K562 (cell line): ENCODE measurements at regions not wholly inside any gene's neighbourhood (a gene's known extent, or its start where the extent isn't known, plus 50 kb on each side); places are given as distances from the start of the nearest gene placed in this dataset.

ENCODE experiments used
- ATAC-seq: fragments of 200-7000 bp; cut with Tn5 transposase; 3 replicates; pipeline ENCODE4 v1.9.1; 2020; ENCODE audit warnings: moderate library complexity
- BruUV-seq: library from RNA; stranded (reverse); fragments of 400-500 nt; replicated peaks from 2 replicates; lab custom pipeline; 2021; lab: Mats Ljungman, UMichigan
- CTCF ChIA-PET: fragments of 300-600 bp; formaldehyde crosslinking; extraction: SDS; loops from one replicate; lab custom pipeline; 2021; ENCODE audit warnings: low intra/inter-chr PET ratio; lab: Yijun Ruan, JAX
- POLR2A ChIA-PET: fragments of 300-600, 350-650 bp; sonication (Branson Sonifier 250); formaldehyde crosslinking; extraction: SDS; loops from one replicate; lab custom pipeline; 2021; ENCODE audit warnings: antibody characterized with exemption, inconsistent platforms; lab: Yijun Ruan, JAX
- DNase-seq, 4 experiments: peaks; one replicate each; pipeline versions ENCODE4 v3.0.0 to v3.0.0-alpha.2; 2011 to 2018; ENCODE audit warnings: low spot score in 3 of 4, mixed read lengths in 3 of 4; ENCODE audit errors: extremely low read depth in 1 of 4
- FAIRE-seq: peaks from 2 replicates; lab custom pipeline; 2011; peaks lifted over from hg19 to GRCh38; lab: Jason Lieb, UNC
- H2AFZ ChIP-seq: 2 replicates; pipeline ENCODE4 v1.6.0; 2011; ENCODE audit warnings: low read depth, low read length, control low read depth, inconsistent platforms
- H3K27ac ChIP-seq: fragments of 200-600 bp; 3 replicates; pipeline ENCODE4 v1.8.0; 2011; ENCODE audit warnings: low read depth, mild to moderate bottlenecking, control low read depth, inconsistent platforms, low read length, moderate library complexity, mixed read lengths; ENCODE audit errors: extremely low read depth
- H3K27me3 ChIP-seq, 2 experiments: fragments of 300-600 bp in 1 of 2; 2 replicates in 1 of 2; 3 replicates in 1 of 2; pipeline versions ENCODE4 v1.6.0 to v1.8.0; 2011; ENCODE audit warnings: inconsistent platforms in 2 of 2, low read length in 2 of 2, mild to moderate bottlenecking in 1 of 2, mixed read lengths in 1 of 2, moderate library complexity in 1 of 2; ENCODE audit not compliant: control insufficient read depth in 2 of 2, insufficient read depth in 2 of 2
- H3K36me3 ChIP-seq: fragments of 300-600 bp; 3 replicates; pipeline ENCODE4 v1.8.0; 2011; ENCODE audit warnings: mild to moderate bottlenecking, low read length, inconsistent platforms; ENCODE audit not compliant: control insufficient read depth, insufficient read depth
- H3K4me1 ChIP-seq, 2 experiments: fragments of 200-600 bp in 1 of 2; replicated peaks in 1 of 2; 2 replicates in 1 of 2; 3 replicates in 1 of 2; pipeline versions ENCODE4 v1.5.1 to v1.8.0; 2011; ENCODE audit warnings: inconsistent platforms in 2 of 2, low read length in 2 of 2, mild to moderate bottlenecking in 1 of 2, mixed read lengths in 1 of 2, moderate library complexity in 1 of 2; ENCODE audit not compliant: control insufficient read depth in 2 of 2, insufficient read depth in 2 of 2
- H3K4me2 ChIP-seq: 2 replicates; pipeline ENCODE4 v1.6.1; 2011; ENCODE audit warnings: low read length, control low read depth, inconsistent platforms, mixed read lengths; ENCODE audit not compliant: insufficient read depth
- H3K4me3 ChIP-seq: fragments of 200-600 bp; sonication (generic), shearing (Covaris generic); 2 replicates; pipeline ENCODE4 v1.5.1; 2016; ENCODE audit warnings: control low read depth, inconsistent platforms
- H3K79me2 ChIP-seq: fragments of 200-600 bp; 3 replicates; pipeline ENCODE4 v1.8.0; 2011; ENCODE audit warnings: low read length, inconsistent platforms; ENCODE audit not compliant: control insufficient read depth, insufficient read depth
- H3K9ac ChIP-seq, 2 experiments: 2 replicates each; pipeline versions ENCODE4 v1.6.0 to v1.6.1; 2011; ENCODE audit warnings: low read depth in 2 of 2, low read length in 2 of 2, control low read depth in 1 of 2, inconsistent platforms in 1 of 2, mild to moderate bottlenecking in 1 of 2, mixed read lengths in 1 of 2; ENCODE audit not compliant: insufficient read depth in 1 of 2
- H3K9me1 ChIP-seq: one replicate; pipeline ENCODE4 v1.6.0; 2011; ENCODE audit warnings: inconsistent platforms, mild to moderate bottlenecking, low read length, moderate library complexity; ENCODE audit not compliant: control insufficient read depth, insufficient read depth
- H3K9me3 ChIP-seq: replicated peaks from 2 replicates; pipeline ENCODE4 v1.5.1; 2011; ENCODE audit warnings: low read depth, low read length, inconsistent platforms; ENCODE audit not compliant: control insufficient read depth, insufficient read depth
- H4K20me1 ChIP-seq: replicated peaks from 2 replicates; pipeline ENCODE4 v1.6.1; 2011; ENCODE audit warnings: low read length, inconsistent platforms, mixed read lengths; ENCODE audit not compliant: control insufficient read depth, insufficient read depth
- BRF2 ChIP-seq: IDR thresholded peaks from 3 replicates; pipeline ENCODE4 v1.6.1; 2011; ENCODE audit warnings: borderline replicate concordance, mild to moderate bottlenecking; ENCODE audit not compliant: insufficient read length, insufficient read depth
- CREB1 ChIP-seq, 2 experiments: sonication (generic) in 1 of 2; formaldehyde crosslinking in 1 of 2; IDR thresholded peaks; 2 replicates each; pipeline versions ENCODE4 v1.6.1 to v1.8.0; 2012 to 2022; ENCODE audit warnings: inconsistent platforms in 1 of 2, mild to moderate bottlenecking in 1 of 2, missing genetic modification reagents in 1 of 2, moderate library complexity in 1 of 2
- GABPB2 ChIP-seq: fragments of 250-450 bp; sonication (Bioruptor Pico); conservative IDR thresholded peaks from 2 replicates; pipeline ENCODE4 v1.5.1; 2021; ENCODE audit warnings: mild to moderate bottlenecking
- HLTF ChIP-seq: fragments of 450-650 bp; IDR thresholded peaks from 2 replicates; pipeline ENCODE4 v1.6.1; 2016
- JUNB ChIP-seq: fragments of 450-650 bp; formaldehyde crosslinking; conservative IDR thresholded peaks from 2 replicates; pipeline ENCODE4 v1.4.0; 2020; ENCODE audit warnings: mild to moderate bottlenecking
- NR4A1 ChIP-seq, 2 experiments: fragments of 250-450 bp in 1 of 2; fragments of 450-650 bp in 1 of 2; sonication (Bioruptor Pico) in 1 of 2; IDR thresholded peaks; 2 replicates each; pipeline versions ENCODE4 v1.4.0 to v1.6.1; 2016 to 2020; ENCODE audit warnings: mild to moderate bottlenecking in 2 of 2, missing compliant biosample characterization in 1 of 2, missing genetic modification characterization in 1 of 2, moderate library complexity in 1 of 2
- PTRF ChIP-seq: fragments of 450-650 bp; IDR thresholded peaks from 2 replicates; pipeline ENCODE4 v1.6.1; 2016; ENCODE audit warnings: mild to moderate bottlenecking, missing genetic modification characterization, missing compliant biosample characterization
- PYGO2 ChIP-seq: fragments of 450-650 bp; IDR thresholded peaks from 2 replicates; pipeline ENCODE4 v1.6.1; 2016; ENCODE audit warnings: mild to moderate bottlenecking, missing genetic modification characterization, moderate library complexity, missing compliant biosample characterization
- SIX5 ChIP-seq, 2 experiments: IDR thresholded peaks; 2 replicates each; pipeline ENCODE4 v1.6.1; 2011; ENCODE audit warnings: low read length in 2 of 2, borderline replicate concordance in 1 of 2, low read depth in 1 of 2, mild to moderate bottlenecking in 1 of 2, moderate library complexity in 1 of 2; ENCODE audit not compliant: insufficient read depth in 1 of 2
- SNIP1 ChIP-seq: fragments of 450-650 bp; IDR thresholded peaks from 2 replicates; pipeline ENCODE4 v1.7.1; 2017; ENCODE audit warnings: low read depth, mild to moderate bottlenecking
- SREBF1 ChIP-seq: fragments of 150-350 bp; IDR thresholded peaks from 2 replicates; pipeline ENCODE4 v1.6.1; 2014; ENCODE audit warnings: antibody characterized with exemption, low read depth, low read length, borderline replicate concordance
- STAG1 ChIP-seq: sonication (generic); formaldehyde crosslinking; IDR thresholded peaks from 2 replicates; pipeline ENCODE4 v1.5.0; 2020; ENCODE audit warnings: missing genetic modification reagents, borderline replicate concordance
- TEAD2 ChIP-seq: fragments of 450-650 bp; IDR thresholded peaks from 2 replicates; pipeline ENCODE4 v1.6.1; 2016; ENCODE audit warnings: missing genetic modification characterization, control low read depth, missing compliant biosample characterization
- ZNF316 ChIP-seq: fragments of 450-650 bp; IDR thresholded peaks from 2 replicates; pipeline ENCODE4 v1.6.1; 2016
- ZNF444 ChIP-seq: fragments of 250-450 bp; sonication (Bioruptor Pico); IDR thresholded peaks from 2 replicates; pipeline ENCODE4 v1.4.0; 2020; ENCODE audit warnings: mild to moderate bottlenecking, moderate library complexity
- ZNF511 ChIP-seq: sonication (generic); formaldehyde crosslinking; IDR thresholded peaks from 2 replicates; pipeline ENCODE4 v1.8.0; 2022; ENCODE audit warnings: mild to moderate bottlenecking, missing genetic modification reagents
- ZNF584 ChIP-seq: fragments of 200-800 bp; sonication (Bioruptor generic); IDR thresholded peaks from 2 replicates; pipeline ENCODE4 v1.6.1; 2016; ENCODE audit warnings: low read depth, mild to moderate bottlenecking, missing genetic modification characterization, missing compliant biosample characterization
- ZNF785 ChIP-seq: fragments of 250-450 bp; sonication (Bioruptor Pico); IDR thresholded peaks from 2 replicates; pipeline ENCODE4 v1.4.0; 2020; ENCODE audit warnings: mild to moderate bottlenecking
- WGBS: fragments of 100-300 bp; shearing (Covaris generic); methylation state at CpG from one replicate; pipeline ENCODE4 v1.1.6; 2016; ENCODE audit warnings: low coverage, mixed read lengths; ENCODE audit not compliant: insufficient coverage; ENCODE audit errors: missing lambda C conversion rate; 5-methylcytosine and 5-hydroxymethylcytosine counted together
- in situ Hi-C: fragments of 300-500 bp; cut with MboI; formaldehyde crosslinking; loops from 4 replicates; pipeline ENCODE4 v1.15.0; 2018; ENCODE audit warnings: inconsistent platforms, mixed read lengths
- intact Hi-C: fragments of 100-400 bp; cut with micrococcal nuclease; formaldehyde crosslinking; loops from 2 replicates; pipeline ENCODE4 v1.14.2; 2022
- TF ChIP-seq, protein P1 (sequence below): fragments of 450-650 bp; IDR thresholded peaks from 2 replicates; pipeline ENCODE4 v1.6.1; 2017; ENCODE audit warnings: mild to moderate bottlenecking, moderate library complexity

GRCh38 chr1:4581807-4582206, 72.6 kb upstream of the AJAP1 start (continued):
- TF ChIP-seq, protein P1, sequence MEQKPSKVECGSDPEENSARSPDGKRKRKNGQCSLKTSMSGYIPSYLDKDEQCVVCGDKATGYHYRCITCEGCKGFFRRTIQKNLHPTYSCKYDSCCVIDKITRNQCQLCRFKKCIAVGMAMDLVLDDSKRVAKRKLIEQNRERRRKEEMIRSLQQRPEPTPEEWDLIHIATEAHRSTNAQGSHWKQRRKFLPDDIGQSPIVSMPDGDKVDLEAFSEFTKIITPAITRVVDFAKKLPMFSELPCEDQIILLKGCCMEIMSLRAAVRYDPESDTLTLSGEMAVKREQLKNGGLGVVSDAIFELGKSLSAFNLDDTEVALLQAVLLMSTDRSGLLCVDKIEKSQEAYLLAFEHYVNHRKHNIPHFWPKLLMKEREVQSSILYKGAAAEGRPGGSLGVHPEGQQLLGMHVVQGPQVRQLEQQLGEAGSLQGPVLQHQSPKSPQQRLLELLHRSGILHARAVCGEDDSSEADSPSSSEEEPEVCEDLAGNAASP = no peak
- TF ChIP-seq PYGO2 (tag) (no peak), SNIP1 (no peak), ZNF444 (CRISPR knock-in tag) (no peak), ZNF316 (peak; percentile 29; the same call in 1 of the 2 replicates)

- Histone ChIP-seq H3K9me3 (no peaks in the 10 kb centered on the region), H3K27me3 (no peaks in the 10 kb centered on the region; a peak in 1 of 5 replicates), H4K20me1 (no peaks in the 10 kb centered on the region), H3K4me1 (no peaks in the 10 kb centered on the region), H3K9me1 (no peaks in the 10 kb centered on the region), H2AFZ (no peak overlapping the region), H3K4me3 (no peak overlapping the region), H3K27ac (no peak overlapping the region), H3K79me2 (no peaks in the 10 kb centered on the region), H3K4me2 (no peak overlapping the region), H3K36me3 (no peaks in the 10 kb centered on the region), H3K9ac (no peak overlapping the region)
- no TSS peak for BruUV-seq
- intact Hi-C loops = no loop called here
- no peak for TF ChIP-seq HLTF
- TF ChIP-seq ZNF511 (CRISPR knock-in tag) = no peak
- no peak for TF ChIP-seq CREB1 (IDR thresholded peaks at IDR 0.05)
- no peak for TF ChIP-seq CREB1 (CRISPR knock-in tag; IDR thresholded peaks at IDR 0.05)
- no peak for TF ChIP-seq STAG1
- TF ChIP-seq SIX5 (IDR thresholded peaks at IDR 0.05; ENCODE audit: borderline replicate concordance in 1 of 2, insufficient read depth in 1 of 2, low read depth in 1 of 2, low read length in 2 of 2) = no peak
- TF ChIP-seq NR4A1 (CRISPR knock-in tag; IDR thresholded peaks at IDR 0.05) = no peak
- no peak for TF ChIP-seq NR4A1 (tag; IDR thresholded peaks at IDR 0.05)
- no peak for TF ChIP-seq SREBF1
- no peak for TF ChIP-seq ZNF785 (CRISPR knock-in tag)
- no peak for TF ChIP-seq TEAD2 (tag)
- no peak for TF ChIP-seq GABPB2
- TF ChIP-seq ZNF584 (CRISPR knock-in tag) = no peak
- no peak for TF ChIP-seq JUNB (CRISPR knock-in tag)
- no peak for TF ChIP-seq PTRF (tag)
- TF ChIP-seq BRF2 = no peak
- in situ Hi-C loops = no loop called here
- ChIA-PET CTCF (no interaction called here), POLR2A (no interaction called here)
- FAIRE-seq (no peak), DNase-seq (no peak), ATAC-seq (no peak)
- WGBS = 2% methylated on average over 5 of the region's 5 CpGs
Measured at GRCh38 chr1:4584449-4584848, 70.0 kb upstream of the AJAP1 start.
